Endothelial cell of umbilical vein (primary cell): ENCODE measurements at regions not wholly inside any gene's neighbourhood (a gene's known extent, or its start where the extent isn't known, plus 50 kb on each side); places are given as distances from the start of the nearest gene placed in this dataset.

ENCODE experiments used
- BruUV-seq: library from RNA; stranded (reverse); fragments of 400-500 nt; replicated peaks from 2 replicates; lab custom pipeline; 2021; lab: Mats Ljungman, UMichigan
- CTCF ChIA-PET: fragments of 300-600, 350-600 bp; sonication (Branson Sonifier 250); formaldehyde crosslinking; loops from one replicate; lab custom pipeline; 2021; ENCODE audit warnings: antibody characterized with exemption, inconsistent platforms; lab: Charles Lee
- POLR2A ChIA-PET: fragments of 300-600, 350-600 bp; sonication (Branson Sonifier 250); formaldehyde crosslinking; loops from one replicate; lab custom pipeline; 2021; ENCODE audit warnings: antibody characterized with exemption, inconsistent platforms; lab: Charles Lee
- DNase-seq: peaks from one replicate; pipeline ENCODE4 v3.0.0-alpha.2; 2011; ENCODE audit warnings: low read depth, low spot score
- FAIRE-seq: peaks from 2 replicates; lab custom pipeline; 2011; peaks lifted over from hg19 to GRCh38; lab: Jason Lieb, UNC
- H2AFZ ChIP-seq: 2 replicates; pipeline ENCODE4 v1.6.0; 2012; ENCODE audit warnings: low read depth, low read length, control low read depth, inconsistent platforms
- H3K27ac ChIP-seq: 2 replicates; pipeline ENCODE4 v1.5.1; 2011; ENCODE audit warnings: low read depth, mild to moderate bottlenecking, control low read depth, low read length, moderate library complexity; ENCODE audit not compliant: insufficient read depth
- H3K27me3 ChIP-seq, 2 experiments: 2 replicates each; pipeline versions ENCODE4 v1.6.0 to v1.6.1; 2011; ENCODE audit warnings: low read length in 2 of 2, mixed read lengths in 1 of 2; ENCODE audit not compliant: control insufficient read depth in 2 of 2, insufficient read depth in 2 of 2
- H3K36me3 ChIP-seq, 2 experiments: 2 replicates in 1 of 2; 3 replicates in 1 of 2; pipeline ENCODE4 v1.5.1; 2011; ENCODE audit warnings: low read length in 2 of 2, mild to moderate bottlenecking in 1 of 2, moderate library complexity in 1 of 2; ENCODE audit not compliant: control insufficient read depth in 2 of 2, insufficient read depth in 2 of 2; ENCODE audit errors: extremely low read depth in 1 of 2
- H3K4me1 ChIP-seq: 3 replicates; pipeline ENCODE4 v1.5.1; 2011; ENCODE audit warnings: mild to moderate bottlenecking, low read length; ENCODE audit not compliant: control insufficient read depth, insufficient read depth; ENCODE audit errors: extremely low read depth
- H3K4me2 ChIP-seq: 2 replicates; pipeline ENCODE4 v1.6.1; 2011; ENCODE audit warnings: low read length, control low read depth, mixed read lengths; ENCODE audit not compliant: insufficient read depth
- H3K4me3 ChIP-seq, 3 experiments: fragments of 200-600 bp in 1 of 3; sonication (generic), shearing (Covaris generic) in 1 of 3; replicated peaks in 1 of 3; 2 replicates each; pipeline ENCODE4 v1.5.1; 2011 to 2016; ENCODE audit warnings: control low read depth in 3 of 3, low read length in 3 of 3, mild to moderate bottlenecking in 2 of 3, inconsistent platforms in 1 of 3, low read depth in 1 of 3, moderate library complexity in 1 of 3; ENCODE audit not compliant: insufficient read depth in 1 of 3
- H3K79me2 ChIP-seq: 2 replicates; pipeline ENCODE4 v1.6.0; 2012; ENCODE audit warnings: low read length, inconsistent platforms; ENCODE audit not compliant: control insufficient read depth, insufficient read depth
- H3K9ac ChIP-seq: replicated peaks from 2 replicates; pipeline ENCODE3; 2011; ENCODE audit warnings: low read length, control low read depth; ENCODE audit not compliant: insufficient read depth; ENCODE audit errors: extremely low read depth
- H3K9me1 ChIP-seq: replicated peaks from 3 replicates; pipeline ENCODE4 v1.6.0; 2011; ENCODE audit warnings: mild to moderate bottlenecking, low read length; ENCODE audit not compliant: control insufficient read depth, insufficient read depth; ENCODE audit errors: extremely low read depth
- H3K9me3 ChIP-seq: replicated peaks from 2 replicates; pipeline ENCODE4 v1.5.1; 2012; ENCODE audit warnings: low read length, inconsistent platforms; ENCODE audit not compliant: control insufficient read depth, insufficient read depth
- H4K20me1 ChIP-seq: replicated peaks from 2 replicates; pipeline ENCODE3; 2011; ENCODE audit warnings: mild to moderate bottlenecking, low read length; ENCODE audit not compliant: control insufficient read depth, insufficient read depth; ENCODE audit errors: extremely low read depth
- CTCF ChIP-seq, 2 donors: IDR thresholded peaks; 1 replicate in 1 of 2; 2 replicates in 1 of 2; pipeline ENCODE4 v1.5.1; 2011; ENCODE audit warnings: low read length in 2 of 2, mild to moderate bottlenecking in 2 of 2, moderate library complexity in 2 of 2, control low read depth in 1 of 2, inconsistent platforms in 1 of 2, low read depth in 1 of 2; ENCODE audit not compliant: insufficient read depth in 1 of 2; ENCODE audit errors: extremely low read depth in 1 of 2
- EZH2 ChIP-seq: IDR thresholded peaks from 2 replicates; pipeline ENCODE4 v1.6.1; 2012; ENCODE audit warnings: borderline replicate concordance, low read depth, mild to moderate bottlenecking, moderate library complexity, low read length, inconsistent platforms; ENCODE audit not compliant: severe bottlenecking
- MAX ChIP-seq: IDR thresholded peaks from 2 replicates; pipeline ENCODE4 v1.6.1; 2011; ENCODE audit not compliant: insufficient read depth, insufficient read length
- MYC ChIP-seq: IDR thresholded peaks from one replicate; pipeline ENCODE4 v1.6.1; 2011; ENCODE audit warnings: mild to moderate bottlenecking, low read depth, low read length
- dilution Hi-C: fragments of 300-500 bp; cut with MboI; formaldehyde crosslinking; loops from one replicate; pipeline ENCODE4 v1.15.0; 2019; ENCODE audit warnings: low sequenced_read_pairs; ENCODE audit not compliant: extremely low pct_ligation_motif_present
- intact Hi-C: fragments of 100-400 bp; cut with micrococcal nuclease; formaldehyde crosslinking; loops from one replicate; pipeline ENCODE4 v1.10.0; 2022

- Histone ChIP-seq H4K20me1 (no peaks in the 10 kb centered on the region), H3K27me3 (no peaks in the 10 kb centered on the region), H3K4me2 (no peak overlapping the region), H3K36me3 (no peaks in the 10 kb centered on the region), H3K9me1 (no peaks in the 10 kb centered on the region), H3K4me3 (no peak overlapping the region), H2AFZ (no peak overlapping the region), H3K9ac (no peak overlapping the region), H3K27ac (no peak overlapping the region), H3K79me2 (no peaks in the 10 kb centered on the region), H3K4me1 (no peaks in the 10 kb centered on the region), H3K9me3 (peaks cover 16% of the 10 kb centered on the region)
- BruUV-seq, result no TSS peak
- ChIA-PET CTCF (no interaction called here), POLR2A (no interaction called here)
- FAIRE-seq (no peak), DNase-seq (no peak)
- dilution Hi-C loops (no loop called here), intact Hi-C loops (no loop called here)
- TF ChIP-seq MYC, result no peak
- no peak for TF ChIP-seq CTCF (IDR thresholded peaks at IDR 0.05; ENCODE audit: extremely low read depth in 1 of 2, insufficient read depth in 1 of 2, low read depth in 1 of 2, low read length in 2 of 2)
- no peak for TF ChIP-seq MAX
- TF ChIP-seq EZH2, result no peak
These were observed 1495.2 kb downstream of the TBC1D22A start for GRCh38 chr22:48257685-48258055.
